K562 (cell line): ENCODE measurements at regions not wholly inside any gene's neighbourhood (a gene's known extent, or its start where the extent isn't known, plus 50 kb on each side); places are given as distances from the start of the nearest gene placed in this dataset.

Experiments used
- ATAC-seq: fragments of 200-7000 bp; cut with Tn5 transposase; 3 replicates; pipeline ENCODE4 v1.9.1; 2020; ENCODE audit warnings: moderate library complexity
- BruUV-seq: library from RNA; stranded (reverse); fragments of 400-500 nt; replicated peaks from 2 replicates; lab custom pipeline; 2021; lab: Mats Ljungman, UMichigan
- CTCF ChIA-PET: fragments of 300-600 bp; formaldehyde crosslinking; extraction: SDS; loops from one replicate; lab custom pipeline; 2021; ENCODE audit warnings: low intra/inter-chr PET ratio; lab: Yijun Ruan, JAX
- POLR2A ChIA-PET: fragments of 300-600, 350-650 bp; sonication (Branson Sonifier 250); formaldehyde crosslinking; extraction: SDS; loops from one replicate; lab custom pipeline; 2021; ENCODE audit warnings: antibody characterized with exemption, inconsistent platforms; lab: Yijun Ruan, JAX
- DNase-seq, 4 experiments: peaks; one replicate each; pipeline versions ENCODE4 v3.0.0 to v3.0.0-alpha.2; 2011 to 2018; ENCODE audit warnings: low spot score in 3 of 4, mixed read lengths in 3 of 4; ENCODE audit errors: extremely low read depth in 1 of 4
- FAIRE-seq: peaks from 2 replicates; lab custom pipeline; 2011; peaks lifted over from hg19 to GRCh38; lab: Jason Lieb, UNC
- H2AFZ ChIP-seq: 2 replicates; pipeline ENCODE4 v1.6.0; 2011; ENCODE audit warnings: low read depth, low read length, control low read depth, inconsistent platforms
- H3K27ac ChIP-seq: fragments of 200-600 bp; 3 replicates; pipeline ENCODE4 v1.8.0; 2011; ENCODE audit warnings: low read depth, mild to moderate bottlenecking, control low read depth, inconsistent platforms, low read length, moderate library complexity, mixed read lengths; ENCODE audit errors: extremely low read depth
- H3K27me3 ChIP-seq, 2 experiments: fragments of 300-600 bp in 1 of 2; 2 replicates in 1 of 2; 3 replicates in 1 of 2; pipeline versions ENCODE4 v1.6.0 to v1.8.0; 2011; ENCODE audit warnings: inconsistent platforms in 2 of 2, low read length in 2 of 2, mild to moderate bottlenecking in 1 of 2, mixed read lengths in 1 of 2, moderate library complexity in 1 of 2; ENCODE audit not compliant: control insufficient read depth in 2 of 2, insufficient read depth in 2 of 2
- H3K36me3 ChIP-seq: fragments of 300-600 bp; 3 replicates; pipeline ENCODE4 v1.8.0; 2011; ENCODE audit warnings: mild to moderate bottlenecking, low read length, inconsistent platforms; ENCODE audit not compliant: control insufficient read depth, insufficient read depth
- H3K4me1 ChIP-seq, 2 experiments: fragments of 200-600 bp in 1 of 2; replicated peaks in 1 of 2; 2 replicates in 1 of 2; 3 replicates in 1 of 2; pipeline versions ENCODE4 v1.5.1 to v1.8.0; 2011; ENCODE audit warnings: inconsistent platforms in 2 of 2, low read length in 2 of 2, mild to moderate bottlenecking in 1 of 2, mixed read lengths in 1 of 2, moderate library complexity in 1 of 2; ENCODE audit not compliant: control insufficient read depth in 2 of 2, insufficient read depth in 2 of 2
- H3K4me2 ChIP-seq: 2 replicates; pipeline ENCODE4 v1.6.1; 2011; ENCODE audit warnings: low read length, control low read depth, inconsistent platforms, mixed read lengths; ENCODE audit not compliant: insufficient read depth
- H3K4me3 ChIP-seq: fragments of 200-600 bp; sonication (generic), shearing (Covaris generic); 2 replicates; pipeline ENCODE4 v1.5.1; 2016; ENCODE audit warnings: control low read depth, inconsistent platforms
- H3K79me2 ChIP-seq: fragments of 200-600 bp; 3 replicates; pipeline ENCODE4 v1.8.0; 2011; ENCODE audit warnings: low read length, inconsistent platforms; ENCODE audit not compliant: control insufficient read depth, insufficient read depth
- H3K9ac ChIP-seq, 2 experiments: 2 replicates each; pipeline versions ENCODE4 v1.6.0 to v1.6.1; 2011; ENCODE audit warnings: low read depth in 2 of 2, low read length in 2 of 2, control low read depth in 1 of 2, inconsistent platforms in 1 of 2, mild to moderate bottlenecking in 1 of 2, mixed read lengths in 1 of 2; ENCODE audit not compliant: insufficient read depth in 1 of 2
- H3K9me1 ChIP-seq: one replicate; pipeline ENCODE4 v1.6.0; 2011; ENCODE audit warnings: inconsistent platforms, mild to moderate bottlenecking, low read length, moderate library complexity; ENCODE audit not compliant: control insufficient read depth, insufficient read depth
- H3K9me3 ChIP-seq: replicated peaks from 2 replicates; pipeline ENCODE4 v1.5.1; 2011; ENCODE audit warnings: low read depth, low read length, inconsistent platforms; ENCODE audit not compliant: control insufficient read depth, insufficient read depth
- H4K20me1 ChIP-seq: replicated peaks from 2 replicates; pipeline ENCODE4 v1.6.1; 2011; ENCODE audit warnings: low read length, inconsistent platforms, mixed read lengths; ENCODE audit not compliant: control insufficient read depth, insufficient read depth
- ARID3B ChIP-seq: fragments of 250-450 bp; sonication (Bioruptor Pico); IDR thresholded peaks from 2 replicates; pipeline ENCODE4 v1.4.0; 2020; ENCODE audit warnings: borderline replicate concordance
- BRD4 ChIP-seq: fragments of 200-600 bp; sonication (generic); IDR thresholded peaks from 2 replicates; pipeline ENCODE4 v1.6.1; 2017; ENCODE audit warnings: inconsistent platforms
- CEBPG ChIP-seq, 3 experiments: fragments of 200-800 bp in 1 of 3; sonication (Bioruptor generic) in 1 of 3; sonication (generic) in 1 of 3; formaldehyde crosslinking in 1 of 3; IDR thresholded peaks in 2 of 3; conservative IDR thresholded peaks in 1 of 3; 2 replicates each; pipeline versions ENCODE4 v1.6.1 to v1.8.0; 2016 to 2022; ENCODE audit warnings: missing compliant biosample characterization in 2 of 3, missing genetic modification characterization in 2 of 3, mild to moderate bottlenecking in 1 of 3, missing genetic modification reagents in 1 of 3
- ELF2 ChIP-seq: fragments of 250-450 bp; sonication (Bioruptor Pico); IDR thresholded peaks from 2 replicates; pipeline ENCODE4 v1.5.0; 2021; ENCODE audit warnings: mild to moderate bottlenecking
- GTF3C2 ChIP-seq: IDR thresholded peaks from 3 replicates; pipeline ENCODE4 v1.6.1; 2011; ENCODE audit warnings: borderline replicate concordance, mild to moderate bottlenecking, moderate library complexity; ENCODE audit not compliant: insufficient read length; ENCODE audit errors: extremely low read depth
- HINFP ChIP-seq: fragments of 450-650 bp; conservative IDR thresholded peaks from 2 replicates; pipeline ENCODE4 v1.6.1; 2016; ENCODE audit warnings: missing genetic modification characterization, low read depth, mild to moderate bottlenecking, control low read depth, missing compliant biosample characterization
- NCOA2 ChIP-seq, 2 experiments: fragments of 450-650 bp; IDR thresholded peaks; 2 replicates each; pipeline ENCODE4 v1.6.1; 2018; ENCODE audit warnings: mild to moderate bottlenecking in 2 of 2, moderate library complexity in 1 of 2; ENCODE audit not compliant: partially characterized antibody in 2 of 2
- TFAP4 ChIP-seq: sonication (generic); formaldehyde crosslinking; IDR thresholded peaks from 2 replicates; pipeline ENCODE4 v1.8.0; 2022; ENCODE audit warnings: missing genetic modification reagents, mild to moderate bottlenecking, moderate library complexity, borderline replicate concordance
- THRA ChIP-seq: fragments of 450-650 bp; IDR thresholded peaks from 2 replicates; pipeline ENCODE4 v1.6.1; 2017; ENCODE audit warnings: mild to moderate bottlenecking, moderate library complexity
- ZBTB17 ChIP-seq: fragments of 450-650 bp; formaldehyde crosslinking; IDR thresholded peaks from 2 replicates; pipeline ENCODE4 v1.4.0; 2020; ENCODE audit warnings: mild to moderate bottlenecking
- ZNF174 ChIP-seq: fragments of 250-450 bp; sonication (Bioruptor Pico); IDR thresholded peaks from 2 replicates; pipeline ENCODE4 v1.4.0; 2020; ENCODE audit warnings: mild to moderate bottlenecking
- ZNF445 ChIP-seq: fragments of 250-450 bp; sonication (Bioruptor Pico); IDR thresholded peaks from 2 replicates; pipeline ENCODE4 v1.4.0; 2020; ENCODE audit warnings: low read depth, mild to moderate bottlenecking, moderate library complexity
- ZNF644 ChIP-seq: fragments of 200-800 bp; sonication (Bioruptor generic); IDR thresholded peaks from 2 replicates; pipeline ENCODE4 v1.6.1; 2016; ENCODE audit warnings: low read depth, missing genetic modification characterization, missing compliant biosample characterization
- ZSCAN32 ChIP-seq: fragments of 450-650 bp; formaldehyde crosslinking; IDR thresholded peaks from 2 replicates; pipeline ENCODE4 v1.4.0; 2020; ENCODE audit warnings: mild to moderate bottlenecking, moderate library complexity
- WGBS: fragments of 100-300 bp; shearing (Covaris generic); methylation state at CpG from one replicate; pipeline ENCODE4 v1.1.6; 2016; ENCODE audit warnings: low coverage, mixed read lengths; ENCODE audit not compliant: insufficient coverage; ENCODE audit errors: missing lambda C conversion rate; 5-methylcytosine and 5-hydroxymethylcytosine counted together
- in situ Hi-C: fragments of 300-500 bp; cut with MboI; formaldehyde crosslinking; loops from 4 replicates; pipeline ENCODE4 v1.15.0; 2018; ENCODE audit warnings: inconsistent platforms, mixed read lengths
- intact Hi-C: fragments of 100-400 bp; cut with micrococcal nuclease; formaldehyde crosslinking; loops from 2 replicates; pipeline ENCODE4 v1.14.2; 2022

- Histone ChIP-seq H3K4me2 (no peak overlapping the region), H3K9me3 (no peaks in the 10 kb centered on the region), H3K4me1 (no peaks in the 10 kb centered on the region), H2AFZ (no peak overlapping the region), H3K79me2 (no peaks in the 10 kb centered on the region), H3K27ac (no peak overlapping the region), H3K27me3 (no peaks in the 10 kb centered on the region), H3K9me1 (no peaks in the 10 kb centered on the region), H3K4me3 (no peak overlapping the region), H4K20me1 (no peaks in the 10 kb centered on the region), H3K36me3 (no peaks in the 10 kb centered on the region), H3K9ac (no peak overlapping the region)
- ChIA-PET POLR2A (no interaction called here), CTCF (no interaction called here)
- WGBS, result 1% methylated on average over 5 of the region's 5 CpGs
- intact Hi-C loops (no loop called here), in situ Hi-C loops (no loop called here)
- no TSS peak for BruUV-seq
- FAIRE-seq (no peak), DNase-seq (no peak), ATAC-seq (no peak)
- TF ChIP-seq ZSCAN32 (no peak), BRD4 (no peak), ZBTB17 (CRISPR knock-in tag) (no peak), ARID3B (CRISPR knock-in tag) (no peak), THRA (no peak), HINFP (tag) (no peak), CEBPG (CRISPR knock-in tag; IDR thresholded peaks at IDR 0.05) (no peak), CEBPG (tag; conservative IDR thresholded peaks at IDR 0.05 in 1 of 2, IDR thresholded peaks at IDR 0.05 in 1 of 2) (no peak), TFAP4 (no peak), ZNF445 (CRISPR knock-in tag) (no peak), NCOA2 (IDR thresholded peaks at IDR 0.05; ENCODE audit: partially characterized antibody in 2 of 2) (no peak), GTF3C2 (no peak), ELF2 (CRISPR knock-in tag) (no peak), ZNF174 (no peak), ZNF644 (tag) (no peak)
Measured at GRCh38 chr11:130617001-130617400, 168.6 kb downstream of the ADAMTS15 start.
